ENCODE measurements at regions not wholly inside any gene's neighbourhood (a gene's known extent, or its start where the extent isn't known, plus 50 kb on each side); places are given as distances from the start of the nearest gene placed in this dataset.

DNA sequence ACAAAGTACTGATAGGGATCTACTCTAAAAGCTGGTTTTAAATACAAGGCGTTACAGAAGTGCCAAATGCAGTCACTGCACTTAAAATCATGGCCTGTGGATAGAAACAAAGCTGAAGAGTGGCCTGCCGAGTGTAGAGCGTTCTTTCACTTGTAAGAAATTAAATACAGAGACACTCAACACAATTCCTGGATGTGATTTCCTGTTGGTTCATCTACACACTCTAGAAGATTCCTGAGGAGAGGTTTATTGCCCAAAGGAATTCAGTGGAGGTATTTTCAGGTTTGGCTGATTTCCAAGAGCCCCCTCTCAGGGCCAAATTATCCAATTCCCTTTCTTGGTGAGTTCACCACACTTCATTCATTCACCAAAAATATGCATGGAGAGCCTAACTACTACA is 200.3 kb upstream of the IL12A start:
- TF ChIP-seq CTCF (IDR thresholded peaks at IDR 0.05 in 8 of 11, conservative IDR thresholded peaks at IDR 0.05 in 3 of 11) = no peak
- TF ChIP-seq POLR2A (IDR thresholded peaks at IDR 0.05) = no peak

Measured in spleen (tissue), 7 donors.